Karpas-422 (cell line): ENCODE measurements at regions not wholly inside any gene's neighbourhood (a gene's known extent, or its start where the extent isn't known, plus 50 kb on each side); places are given as distances from the start of the nearest gene placed in this dataset.

ENCODE experiments used
- DNase-seq: peaks from one replicate; pipeline ENCODE4 v3.0.0-alpha.2; 2015
- H2AFZ ChIP-seq: fragments of 200-600 bp; sonication (generic); 2 replicates; pipeline ENCODE4 v1.6.1; 2014; ENCODE audit warnings: antibody characterized with exemption, low read length, mixed read lengths
- H3K27ac ChIP-seq: fragments of 200-600 bp; sonication (generic); 2 replicates; pipeline ENCODE4 v1.5.1; 2014; ENCODE audit warnings: mild to moderate bottlenecking, low read length, moderate library complexity
- H3K27me3 ChIP-seq: fragments of 200-600 bp; sonication (generic); 2 replicates; pipeline ENCODE4 v1.6.1; 2014; ENCODE audit warnings: low read length, mixed read lengths
- H3K36me3 ChIP-seq: fragments of 200-600 bp; sonication (generic); 2 replicates; pipeline ENCODE4 v1.6.1; 2014; ENCODE audit warnings: low read length, mixed read lengths; ENCODE audit not compliant: insufficient read depth
- H3K4me1 ChIP-seq: fragments of 200-600 bp; sonication (generic); 2 replicates; pipeline ENCODE4 v1.6.1; 2014; ENCODE audit warnings: mild to moderate bottlenecking, low read length, mixed read lengths
- H3K4me2 ChIP-seq: fragments of 200-600 bp; sonication (generic); 2 replicates; pipeline ENCODE4 v1.6.1; 2014; ENCODE audit warnings: low read length, low read depth, mild to moderate bottlenecking; ENCODE audit not compliant: poor library complexity, severe bottlenecking
- H3K4me3 ChIP-seq: fragments of 200-600 bp; sonication (generic); 2 replicates; pipeline ENCODE4 v1.5.1; 2014; ENCODE audit warnings: mild to moderate bottlenecking, antibody characterized with exemption, low read length, mixed read lengths
- H3K79me2 ChIP-seq: fragments of 200-600 bp; sonication (generic); 2 replicates; pipeline ENCODE4 v1.6.1; 2014; ENCODE audit warnings: mild to moderate bottlenecking, low read length, mixed read lengths
- H3K9ac ChIP-seq: fragments of 200-600 bp; sonication (generic); 2 replicates; pipeline ENCODE4 v1.6.0; 2014; ENCODE audit warnings: low read length
- H3K9me2 ChIP-seq: fragments of 200-600 bp; sonication (generic), shearing (Covaris generic); replicated peaks from 2 replicates; pipeline ENCODE4 v1.6.0; 2014; ENCODE audit warnings: mild to moderate bottlenecking, low read length, moderate library complexity; ENCODE audit not compliant: insufficient read depth
- H3K9me3 ChIP-seq: fragments of 300-700, 200-600 bp; sonication (generic); 2 replicates; pipeline ENCODE4 v1.6.1; 2014; ENCODE audit warnings: low read length, mixed read lengths
- H4K20me1 ChIP-seq: fragments of 200-600 bp; sonication (generic); 2 replicates; pipeline ENCODE4 v1.6.1; 2014; ENCODE audit warnings: mild to moderate bottlenecking, antibody characterized with exemption, low read length, low read depth; ENCODE audit not compliant: insufficient read depth

GRCh38 chr7:85384392-85384791 is 197.5 kb upstream of the SEMA3D start:
- no peak overlapping the region for H3K27ac ChIP-seq
- DNase-seq, result no peak
- no peaks in the 10 kb centered on the region for H3K79me2 ChIP-seq
- no peaks in the 10 kb centered on the region for H3K27me3 ChIP-seq
- peaks cover 16% of the 10 kb centered on the region for H3K9me3 ChIP-seq
- H3K4me3 ChIP-seq, result no peak overlapping the region
- no peaks in the 10 kb centered on the region for H4K20me1 ChIP-seq
- no peak overlapping the region for H3K9ac ChIP-seq
- H3K36me3 ChIP-seq, result no peaks in the 10 kb centered on the region
- no peak overlapping the region for H2AFZ ChIP-seq
- no peaks in the 10 kb centered on the region for H3K9me2 ChIP-seq
- no peak overlapping the region for H3K4me2 ChIP-seq
- H3K4me1 ChIP-seq, result no peaks in the 10 kb centered on the region

GRCh38 chr7:85381212-85381611 is 194.4 kb upstream of the SEMA3D start:
- Histone ChIP-seq H3K4me1 (no peaks in the 10 kb centered on the region), H3K27ac (no peak overlapping the region), H3K9me3 (peaks cover 24% of the 10 kb centered on the region), H3K36me3 (no peaks in the 10 kb centered on the region), H4K20me1 (no peaks in the 10 kb centered on the region), H2AFZ (no peak overlapping the region), H3K9ac (no peak overlapping the region), H3K79me2 (no peaks in the 10 kb centered on the region), H3K9me2 (no peaks in the 10 kb centered on the region), H3K4me2 (no peak overlapping the region), H3K27me3 (no peaks in the 10 kb centered on the region), H3K4me3 (no peak overlapping the region)
- DNase-seq, result no peak

- Histone ChIP-seq H3K9me2 (no peaks in the 10 kb centered on the region), H3K4me2 (no peak overlapping the region), H3K4me1 (no peaks in the 10 kb centered on the region), H4K20me1 (no peaks in the 10 kb centered on the region), H3K27ac (no peak overlapping the region), H3K79me2 (no peaks in the 10 kb centered on the region), H3K9ac (no peak overlapping the region), H3K4me3 (peak overlapping the region; percentile 22; the same call in 1 of the 2 replicates), H3K9me3 (peaks cover 26% of the 10 kb centered on the region), H3K27me3 (no peaks in the 10 kb centered on the region), H2AFZ (no peak overlapping the region), H3K36me3 (no peaks in the 10 kb centered on the region)
- DNase-seq, result no peak
Measured at GRCh38 chr7:85376589-85376988, 189.7 kb upstream of the SEMA3D start.

GRCh38 chr7:85356916-85357315 is 170.1 kb upstream of the SEMA3D start:
- H3K27me3 ChIP-seq, result no peaks in the 10 kb centered on the region
- H3K27ac ChIP-seq, result no peak overlapping the region
- no peak overlapping the region for H3K9ac ChIP-seq
- no peak for DNase-seq
- H2AFZ ChIP-seq, result no peak overlapping the region
- no peaks in the 10 kb centered on the region for H3K4me1 ChIP-seq
- no peaks in the 10 kb centered on the region for H3K36me3 ChIP-seq
- H3K9me2 ChIP-seq, result no peaks in the 10 kb centered on the region
- no peak overlapping the region for H3K4me2 ChIP-seq
- H3K9me3 ChIP-seq, result peaks cover 24% of the 10 kb centered on the region
- no peaks in the 10 kb centered on the region for H3K79me2 ChIP-seq
- no peak overlapping the region for H3K4me3 ChIP-seq
- no peaks in the 10 kb centered on the region for H4K20me1 ChIP-seq

GRCh38 chr7:85343484-85343883 is 156.6 kb upstream of the SEMA3D start:
- no peaks in the 10 kb centered on the region for H4K20me1 ChIP-seq
- no peaks in the 10 kb centered on the region for H3K79me2 ChIP-seq
- no peaks in the 10 kb centered on the region for H3K9me2 ChIP-seq
- no peak overlapping the region for H3K27ac ChIP-seq
- H3K4me1 ChIP-seq, result no peaks in the 10 kb centered on the region
- no peak overlapping the region for H3K9ac ChIP-seq
- no peak overlapping the region for H3K4me2 ChIP-seq
- H3K9me3 ChIP-seq, result peaks cover 35% of the 10 kb centered on the region
- H2AFZ ChIP-seq, result no peak overlapping the region
- no peak overlapping the region for H3K4me3 ChIP-seq
- H3K27me3 ChIP-seq, result no peaks in the 10 kb centered on the region
- no peak for DNase-seq
- no peaks in the 10 kb centered on the region for H3K36me3 ChIP-seq

- Histone ChIP-seq H3K36me3 (no peaks in the 10 kb centered on the region), H3K27ac (no peak overlapping the region), H3K9ac (no peak overlapping the region), H3K9me2 (no peaks in the 10 kb centered on the region), H3K79me2 (no peaks in the 10 kb centered on the region), H4K20me1 (no peaks in the 10 kb centered on the region), H3K27me3 (no peaks in the 10 kb centered on the region), H3K4me1 (no peaks in the 10 kb centered on the region), H3K9me3 (peaks cover 39% of the 10 kb centered on the region), H3K4me2 (no peak overlapping the region), H3K4me3 (no peak overlapping the region), H2AFZ (no peak overlapping the region)
- no peak for DNase-seq
Measured at GRCh38 chr7:85342781-85343180, 155.9 kb upstream of the SEMA3D start.

- H3K4me2 ChIP-seq, result no peak overlapping the region
- H3K9me3 ChIP-seq, result peaks cover 42% of the 10 kb centered on the region
Measured at GRCh38 chr7:85341973-85342372, 155.1 kb upstream of the SEMA3D start.

GRCh38 chr7:85341121-85341520 is 154.3 kb upstream of the SEMA3D start:
- H4K20me1 ChIP-seq, result no peaks in the 10 kb centered on the region
- H3K9ac ChIP-seq, result no peak overlapping the region
- H3K9me3 ChIP-seq, result peaks cover 42% of the 10 kb centered on the region

More at GRCh38 chr7:85341973-85342372, 155.1 kb upstream of the SEMA3D start:
- H3K4me3 ChIP-seq, result no peak overlapping the region
- no peaks in the 10 kb centered on the region for H3K9me2 ChIP-seq
- H2AFZ ChIP-seq, result no peak overlapping the region
- H3K9ac ChIP-seq, result no peak overlapping the region
- no peaks in the 10 kb centered on the region for H3K79me2 ChIP-seq
- H3K27me3 ChIP-seq, result no peaks in the 10 kb centered on the region
- H4K20me1 ChIP-seq, result no peaks in the 10 kb centered on the region
- no peak for DNase-seq
- H3K4me1 ChIP-seq, result no peaks in the 10 kb centered on the region
- no peak overlapping the region for H3K27ac ChIP-seq
- no peaks in the 10 kb centered on the region for H3K36me3 ChIP-seq

GRCh38 chr7:85336086-85336485 is 149.2 kb upstream of the SEMA3D start:
- DNase-seq, result no peak
- Histone ChIP-seq H4K20me1 (no peaks in the 10 kb centered on the region), H3K27me3 (no peaks in the 10 kb centered on the region), H3K9me2 (no peaks in the 10 kb centered on the region), H3K9me3 (peaks cover 22% of the 10 kb centered on the region), H3K4me2 (no peak overlapping the region), H2AFZ (no peak overlapping the region), H3K9ac (no peak overlapping the region), H3K36me3 (no peaks in the 10 kb centered on the region), H3K4me1 (no peaks in the 10 kb centered on the region), H3K4me3 (no peak overlapping the region), H3K79me2 (no peaks in the 10 kb centered on the region), H3K27ac (no peak overlapping the region)

More at GRCh38 chr7:85341121-85341520, 154.3 kb upstream of the SEMA3D start:
- no peak overlapping the region for H2AFZ ChIP-seq
- no peaks in the 10 kb centered on the region for H3K4me1 ChIP-seq
- no peak overlapping the region for H3K27ac ChIP-seq
- DNase-seq, result no peak
- H3K36me3 ChIP-seq, result no peaks in the 10 kb centered on the region
- no peak overlapping the region for H3K4me2 ChIP-seq
- H3K27me3 ChIP-seq, result no peaks in the 10 kb centered on the region
- no peak overlapping the region for H3K4me3 ChIP-seq
- no peaks in the 10 kb centered on the region for H3K79me2 ChIP-seq
- H3K9me2 ChIP-seq, result no peaks in the 10 kb centered on the region
